ENCODE measurements at regions not wholly inside any gene's neighbourhood (a gene's known extent, or its start where the extent isn't known, plus 50 kb on each side); places are given as distances from the start of the nearest gene placed in this dataset.
A peak's percentile ranks its signal among the peaks of the same experiment; 100 is the strongest.
"Not testable (repeated sequence)": the region's sequence is repeated elsewhere in the genome, so short reads cannot be mapped to it uniquely, and the experiment has no call there.

DNA sequence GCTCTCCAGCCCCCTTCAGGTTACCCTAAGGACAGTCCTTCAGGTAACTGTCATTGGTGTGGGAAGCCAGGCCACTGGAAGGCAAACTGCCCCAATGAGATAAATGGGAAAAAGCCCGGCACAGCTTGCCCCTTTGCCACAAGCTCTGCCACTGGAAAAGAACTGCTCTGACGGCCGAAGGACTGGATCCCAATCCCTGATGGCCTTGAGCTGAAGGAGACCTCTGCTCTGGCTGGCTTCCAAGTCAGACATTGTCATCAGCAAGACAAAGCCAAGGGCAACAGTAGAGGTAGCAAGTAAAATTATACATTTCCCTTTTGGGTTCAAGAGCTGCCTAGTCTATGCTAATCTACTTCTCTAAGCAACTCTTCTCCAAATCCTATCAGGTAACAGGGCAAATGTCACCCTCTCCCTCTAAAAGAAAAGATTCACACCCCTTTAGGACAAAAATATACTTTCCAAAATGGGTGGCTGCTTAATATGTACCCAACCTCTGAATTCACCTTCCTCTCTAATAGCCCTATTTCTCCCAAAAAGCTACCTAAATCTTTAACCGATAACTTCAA lies 145.8 kb downstream of the ADSS2 start:
- Mint-ChIP-seq H3K9me3 (peaks cover 4% of the 10 kb centered on the region in 3 donors), H3K36me3 (peaks cover 3% of the 10 kb centered on the region), H3K4me1 (peaks cover 0 to 4% (median 0%) of the 10 kb centered on the region in 3 donors), H3K27me3 (no peaks in the 10 kb centered on the region), H3K4me3 (no peak overlapping the region), H3K27ac (no peak overlapping the region)

GRCh38 chr1:244306544-244306943 lies 145.2 kb downstream of the ADSS2 start:
- H3K36me3 Mint-ChIP-seq, result peaks cover 3% of the 10 kb centered on the region
- no peak overlapping the region for H3K27ac Mint-ChIP-seq
- no peak overlapping the region for H3K4me3 Mint-ChIP-seq
- peaks cover 0 to 4% (median 0%) of the 10 kb centered on the region in 3 donors for H3K4me1 Mint-ChIP-seq
- H3K9me3 Mint-ChIP-seq, result peaks cover 4% of the 10 kb centered on the region in 3 donors
- no peaks in the 10 kb centered on the region for H3K27me3 Mint-ChIP-seq

DNA sequence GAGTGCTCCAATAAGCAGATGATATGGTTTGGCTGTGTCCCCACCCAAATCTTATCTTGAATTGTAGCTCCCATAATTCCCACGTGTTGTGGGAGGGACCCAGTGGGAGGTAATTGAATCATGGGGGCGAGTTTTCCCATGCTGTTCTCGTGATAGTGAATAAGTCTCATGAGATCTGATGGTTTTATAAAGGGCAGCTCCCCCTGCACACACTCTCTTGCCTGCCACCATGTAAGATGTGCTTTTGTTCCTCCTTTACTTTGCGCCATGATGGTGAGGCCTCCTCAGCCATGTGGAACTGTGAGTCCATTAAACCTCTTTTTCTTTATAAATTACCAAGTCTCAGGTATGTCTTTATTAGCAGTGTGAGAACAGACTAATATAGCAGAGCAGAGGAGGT lies 142.5 kb downstream of the ADSS2 start:
- H3K9me3 Mint-ChIP-seq, H3K36me3 Mint-ChIP-seq, H3K4me1 Mint-ChIP-seq, H3K27ac Mint-ChIP-seq, H3K27me3 Mint-ChIP-seq: not testable (repeated sequence)
- peak overlapping the region in 1 of 4 donors; percentile 24 for H3K4me3 Mint-ChIP-seq

DNA sequence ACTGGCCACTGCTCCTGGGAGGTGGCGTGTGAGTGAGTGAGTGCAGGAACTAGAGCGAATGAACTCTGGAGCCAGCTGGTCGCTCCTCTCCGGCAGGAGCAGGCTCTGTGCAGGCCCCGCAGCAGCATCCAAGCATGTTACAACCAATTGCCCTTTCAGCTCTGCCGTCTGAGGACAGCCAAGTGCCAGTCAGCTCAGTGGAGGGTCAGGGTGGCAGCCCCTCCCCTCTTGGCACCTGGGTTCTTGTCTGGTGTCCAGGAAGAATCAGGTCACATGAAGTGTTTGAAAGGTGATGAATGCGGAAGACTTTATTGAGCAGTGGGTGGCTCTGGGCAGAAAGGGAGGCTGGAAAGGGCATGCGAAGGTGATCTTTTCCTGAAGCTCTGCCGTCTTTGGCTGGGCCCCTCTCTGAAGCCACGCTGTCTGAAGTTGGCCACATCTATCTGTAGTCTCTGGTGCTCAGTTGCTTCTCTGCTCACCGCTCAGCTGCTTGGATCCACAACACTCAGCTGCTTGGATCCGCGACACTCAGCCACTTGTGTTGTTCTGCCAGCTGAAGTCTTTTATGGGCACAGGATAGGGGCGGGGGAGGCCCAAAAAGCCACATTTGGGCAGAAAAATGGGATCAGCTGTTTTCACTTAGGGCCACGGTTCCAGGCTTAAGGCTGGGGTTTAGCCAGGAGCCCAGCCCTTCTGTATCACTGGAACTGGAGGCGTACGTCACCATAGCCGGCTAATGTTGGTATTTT lies 139.8 kb downstream of the ADSS2 start:
- no peak overlapping the region for H3K27ac Mint-ChIP-seq
- H3K9me3 Mint-ChIP-seq, result peaks cover 3 to 4% (median 4%) of the 10 kb centered on the region in 3 donors
- no peak overlapping the region for H3K4me3 Mint-ChIP-seq
- H3K4me1 Mint-ChIP-seq, result no peaks in the 10 kb centered on the region
- H3K36me3 Mint-ChIP-seq, result peaks cover 6% of the 10 kb centered on the region
- no peaks in the 10 kb centered on the region for H3K27me3 Mint-ChIP-seq

- Mint-ChIP-seq H3K4me1 (peaks cover 0 to 2% (median 0%) of the 10 kb centered on the region in 3 donors), H3K27ac (peak overlapping the region in 1 of 3 donors; percentile 91), H3K4me3 (no peak overlapping the region), H3K27me3 (no peaks in the 10 kb centered on the region), H3K9me3 (peaks cover 2 to 4% (median 3%) of the 10 kb centered on the region in 3 donors), H3K36me3 (peaks cover 6% of the 10 kb centered on the region)
These were observed 138.4 kb downstream of the ADSS2 start for GRCh38 chr1:244313346-244313745.

DNA sequence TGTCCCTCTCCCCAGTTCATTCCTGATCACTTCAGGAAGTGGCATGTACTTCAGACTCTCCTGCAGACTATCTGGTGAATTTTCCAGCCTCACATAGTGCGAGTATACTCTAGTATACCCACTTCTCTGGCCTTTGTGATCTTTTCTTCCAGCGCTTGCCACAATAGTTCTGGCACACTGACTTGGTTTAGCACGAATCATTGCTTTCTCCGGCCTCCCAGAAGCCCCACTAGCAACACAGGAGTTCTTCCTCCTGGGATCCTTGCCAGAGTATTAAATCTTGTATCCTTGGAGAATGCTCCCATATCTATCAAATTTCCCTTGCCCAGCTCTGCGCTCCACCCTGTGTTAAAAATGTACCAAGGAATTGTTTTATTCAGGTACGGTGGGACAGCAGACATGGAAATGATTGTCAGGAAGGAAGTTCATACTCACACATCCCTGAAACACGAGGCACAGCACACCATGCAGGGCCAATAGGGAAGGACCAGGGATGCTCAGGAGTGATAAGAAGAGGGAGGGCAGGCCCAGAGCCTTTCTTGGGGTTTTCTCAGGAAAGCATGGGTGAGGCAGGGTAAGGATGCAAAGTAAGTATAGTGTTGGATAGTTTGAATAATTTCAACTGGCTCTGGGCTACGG lies 136.7 kb downstream of the ADSS2 start:
- Mint-ChIP-seq H3K27me3 (no peaks in the 10 kb centered on the region), H3K27ac (peak overlapping the region in 2 of 3 donors; percentile 7 to 34), H3K36me3 (peaks cover 9% of the 10 kb centered on the region), H3K9me3 (no peaks in the 10 kb centered on the region), H3K4me3 (peak overlapping the region in 1 of 4 donors; percentile 31), H3K4me1 (peaks cover 8 to 16% (median 8%) of the 10 kb centered on the region in 3 donors)

DNA sequence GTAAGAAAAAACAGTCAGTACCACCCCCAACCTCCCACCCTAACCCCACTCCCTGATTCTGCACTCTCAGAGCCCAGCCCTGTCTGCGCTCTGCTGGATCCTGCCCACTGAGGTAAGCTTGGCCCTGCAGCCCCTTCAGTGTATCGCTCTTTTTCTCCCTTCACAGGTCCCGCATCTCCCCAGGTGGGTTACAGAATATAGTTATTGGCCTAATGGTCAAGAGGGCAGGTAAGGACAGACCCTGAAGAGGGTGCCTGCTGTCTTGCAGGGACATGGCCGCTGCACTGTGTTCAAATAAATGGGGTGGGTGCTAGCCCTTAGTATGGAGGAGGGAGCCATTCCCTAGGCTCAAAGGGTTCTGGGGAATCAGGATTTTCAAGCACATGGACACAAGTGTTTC lies 135.7 kb downstream of the ADSS2 start:
- Mint-ChIP-seq H3K9me3 (no peaks in the 10 kb centered on the region), H3K27ac (no peak overlapping the region), H3K36me3 (peaks cover 9% of the 10 kb centered on the region), H3K27me3 (no peaks in the 10 kb centered on the region), H3K4me3 (no peak overlapping the region), H3K4me1 (peaks cover 8 to 19% (median 8%) of the 10 kb centered on the region in 3 donors)

GRCh38 chr1:244316407-244316806 lies 135.3 kb downstream of the ADSS2 start:
- Mint-ChIP-seq H3K27ac (no peak overlapping the region), H3K27me3 (no peaks in the 10 kb centered on the region), H3K36me3 (peaks cover 9% of the 10 kb centered on the region), H3K4me3 (no peak overlapping the region), H3K4me1 (peaks cover 8 to 19% (median 9%) of the 10 kb centered on the region in 3 donors), H3K9me3 (no peaks in the 10 kb centered on the region)

DNA sequence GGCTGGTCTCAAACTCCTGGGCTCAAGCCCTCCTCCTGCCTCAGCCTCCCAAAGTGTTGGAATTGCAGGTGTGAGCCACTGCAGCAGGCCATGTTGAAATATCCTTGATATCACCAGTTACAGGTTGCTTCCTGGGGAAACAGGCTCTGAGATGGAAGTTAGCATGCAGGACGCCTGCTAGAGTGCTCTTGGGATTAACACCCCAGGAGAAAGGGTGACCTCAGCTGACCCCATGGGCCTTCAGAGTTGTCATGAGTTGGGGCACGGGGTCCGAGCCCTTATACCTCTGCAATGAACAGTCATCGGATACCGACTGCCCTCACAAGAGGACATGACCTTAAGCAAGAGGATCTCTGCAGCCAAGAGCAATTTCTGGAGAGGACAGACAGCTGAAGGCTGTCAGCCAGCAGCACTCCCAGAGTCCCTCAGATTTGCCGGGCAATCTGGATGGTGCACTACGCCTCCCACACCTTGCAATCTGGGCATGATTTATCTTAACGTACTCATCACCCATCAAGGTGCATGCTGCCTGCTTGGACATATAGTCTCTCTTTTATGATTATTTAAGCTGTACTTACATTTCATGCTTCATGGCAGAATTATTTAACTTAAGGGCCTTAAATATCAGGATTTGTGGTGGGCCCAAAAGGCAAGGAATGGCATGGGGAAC lies 134.6 kb downstream of the ADSS2 start:
- no peaks in the 10 kb centered on the region for H3K27me3 Mint-ChIP-seq
- H3K36me3 Mint-ChIP-seq, result peaks cover 9% of the 10 kb centered on the region
- H3K27ac Mint-ChIP-seq, result no peak overlapping the region
- peaks cover 8 to 19% (median 10%) of the 10 kb centered on the region in 3 donors for H3K4me1 Mint-ChIP-seq
- H3K9me3 Mint-ChIP-seq, result no peaks in the 10 kb centered on the region
- H3K4me3 Mint-ChIP-seq, result no peak overlapping the region

- H3K9me3 Mint-ChIP-seq, result peaks cover 0 to 2% (median 0%) of the 10 kb centered on the region in 3 donors
- peaks cover 8 to 19% (median 13%) of the 10 kb centered on the region in 3 donors for H3K4me1 Mint-ChIP-seq
- H3K27ac Mint-ChIP-seq, result no peak overlapping the region
- H3K27me3 Mint-ChIP-seq, result no peaks in the 10 kb centered on the region
- peak overlapping the region in 2 of 4 donors; percentile 12 to 55 for H3K4me3 Mint-ChIP-seq
- peaks cover 9% of the 10 kb centered on the region for H3K36me3 Mint-ChIP-seq
These were observed 133.6 kb downstream of the ADSS2 start for GRCh38 chr1:244318078-244318477.

DNA sequence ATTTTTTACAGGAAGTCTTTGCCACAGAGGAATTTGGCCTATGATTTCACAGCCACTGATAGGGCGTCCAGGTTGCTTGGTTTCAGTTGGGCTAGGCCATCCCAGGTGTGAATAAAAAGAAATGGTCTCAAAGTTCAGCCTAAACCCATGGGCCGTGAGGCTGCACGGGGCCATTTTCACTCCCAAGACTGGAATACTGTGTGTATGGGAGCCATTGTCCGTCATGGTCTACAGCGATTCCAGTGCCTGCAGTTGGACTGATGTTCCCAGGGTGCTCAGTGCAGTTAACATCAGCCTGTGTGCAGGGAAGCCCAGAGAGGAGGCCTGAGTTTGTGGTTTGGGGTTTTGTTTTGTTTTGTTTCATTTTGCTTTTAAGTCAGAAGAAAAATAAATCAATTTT lies 133.2 kb downstream of the ADSS2 start:
- Mint-ChIP-seq H3K36me3 (peaks cover 9% of the 10 kb centered on the region), H3K4me1 (peaks cover 8 to 20% (median 13%) of the 10 kb centered on the region in 3 donors), H3K27ac (no peak overlapping the region), H3K27me3 (no peaks in the 10 kb centered on the region), H3K4me3 (no peak overlapping the region), H3K9me3 (peaks cover 0 to 2% (median 0%) of the 10 kb centered on the region in 3 donors)

GRCh38 chr1:244319283-244320132 lies 132.2 kb downstream of the ADSS2 start:
- Mint-ChIP-seq H3K27me3 (no peaks in the 10 kb centered on the region), H3K4me1 (peaks cover 16 to 20% (median 16%) of the 10 kb centered on the region in 3 donors), H3K36me3 (peaks cover 9% of the 10 kb centered on the region), H3K27ac (peak overlapping the region; percentile 3 to 83 (median 16)), H3K4me3 (peak overlapping the region; percentile 18 to 84 (median 56)), H3K9me3 (peaks cover 0 to 2% (median 0%) of the 10 kb centered on the region in 3 donors)

GRCh38 chr1:244322181-244322580 lies 129.5 kb downstream of the ADSS2 start:
- peaks cover 28 to 32% (median 29%) of the 10 kb centered on the region in 3 donors for H3K4me1 Mint-ChIP-seq
- no peaks in the 10 kb centered on the region for H3K27me3 Mint-ChIP-seq
- H3K36me3 Mint-ChIP-seq, result peaks cover 6% of the 10 kb centered on the region
- peak overlapping the region in 1 of 4 donors; percentile 78 for H3K4me3 Mint-ChIP-seq
- no peak overlapping the region for H3K27ac Mint-ChIP-seq
- H3K9me3 Mint-ChIP-seq, result peaks cover 0 to 2% (median 0%) of the 10 kb centered on the region in 3 donors
